A673 (cell line): ENCODE measurements at regions not wholly inside any gene's neighbourhood (a gene's known extent, or its start where the extent isn't known, plus 50 kb on each side); places are given as distances from the start of the nearest gene placed in this dataset.

Experiments
- BruUV-seq: library from RNA; stranded (reverse); fragments of 400-500 nt; replicated peaks from 2 replicates; lab custom pipeline; 2021; lab: Mats Ljungman, UMichigan
- CTCF ChIA-PET: fragments of 300-600 bp; sonication (Branson Sonifier 250); formaldehyde crosslinking; loops from one replicate; lab custom pipeline; 2022; ENCODE audit warnings: antibody characterized with exemption; lab: Charles Lee
- POLR2A ChIA-PET: fragments of 300-600 bp; sonication (Branson Sonifier 250); formaldehyde crosslinking; loops from one replicate; lab custom pipeline; 2022; ENCODE audit warnings: antibody characterized with exemption; ENCODE audit not compliant: low non-redundant PET; lab: Charles Lee
- DNase-seq: peaks from one replicate; pipeline ENCODE4 v3.0.0-alpha.2; 2015; ENCODE audit warnings: low spot score
- H3K27ac ChIP-seq: fragments of 200-600 bp; sonication (generic); 2 replicates; pipeline ENCODE4 v1.5.1; 2016; ENCODE audit warnings: mixed run types, low read depth, mild to moderate bottlenecking, mixed read lengths, antibody characterized with exemption, low read length; ENCODE audit not compliant: poor library complexity, severe bottlenecking
- H3K27me3 ChIP-seq: fragments of 200-600 bp; sonication (generic); replicated peaks from 2 replicates; pipeline ENCODE4 v1.6.1; 2017; ENCODE audit warnings: mixed run types, low read depth, mild to moderate bottlenecking, mixed read lengths, antibody characterized with exemption, low read length; ENCODE audit not compliant: insufficient read depth, poor library complexity
- H3K36me3 ChIP-seq: fragments of 200-600 bp; sonication (generic); 2 replicates; pipeline ENCODE4 v1.6.1; 2016; ENCODE audit warnings: mixed run types, mild to moderate bottlenecking, mixed read lengths, antibody characterized with exemption, low read length; ENCODE audit not compliant: insufficient read depth, poor library complexity, severe bottlenecking
- H3K4me1 ChIP-seq: fragments of 200-600 bp; sonication (generic); 2 replicates; pipeline ENCODE4 v1.6.1; 2017; ENCODE audit warnings: mixed run types, mild to moderate bottlenecking, mixed read lengths, antibody characterized with exemption, low read length; ENCODE audit not compliant: insufficient read depth, poor library complexity, severe bottlenecking
- H3K4me3 ChIP-seq: fragments of 200-600 bp; sonication (generic); 2 replicates; pipeline ENCODE4 v1.5.1; 2016; ENCODE audit warnings: low read depth, mixed run types, mild to moderate bottlenecking, mixed read lengths, low read length; ENCODE audit not compliant: poor library complexity, severe bottlenecking
- H3K9me3 ChIP-seq: fragments of 200-600 bp; sonication (generic); 2 replicates; pipeline ENCODE4 v1.6.1; 2016; ENCODE audit warnings: mixed run types, low read depth, mild to moderate bottlenecking, mixed read lengths, antibody characterized with exemption, low read length; ENCODE audit not compliant: poor library complexity, severe bottlenecking
- CTCF ChIP-seq: fragments of 300-800, 200-600 bp; sonication (generic); conservative IDR thresholded peaks from 2 replicates; pipeline ENCODE4 v1.5.1; 2017; ENCODE audit warnings: low read depth, mild to moderate bottlenecking, antibody characterized with exemption, low read length, moderate library complexity, mixed read lengths
- EZH2 ChIP-seq: fragments of 200-600 bp; sonication (generic); IDR thresholded peaks from 2 replicates; pipeline ENCODE4 v1.6.1; 2017; ENCODE audit warnings: borderline replicate concordance, low read depth, mild to moderate bottlenecking, mixed read lengths, antibody characterized with exemption, low read length; ENCODE audit not compliant: poor library complexity, severe bottlenecking
- intact Hi-C: fragments of 100-400 bp; cut with micrococcal nuclease; formaldehyde crosslinking; loops from one replicate; pipeline ENCODE4 v1.10.0; 2022; ENCODE audit not compliant: unreplicated experiment

DNA sequence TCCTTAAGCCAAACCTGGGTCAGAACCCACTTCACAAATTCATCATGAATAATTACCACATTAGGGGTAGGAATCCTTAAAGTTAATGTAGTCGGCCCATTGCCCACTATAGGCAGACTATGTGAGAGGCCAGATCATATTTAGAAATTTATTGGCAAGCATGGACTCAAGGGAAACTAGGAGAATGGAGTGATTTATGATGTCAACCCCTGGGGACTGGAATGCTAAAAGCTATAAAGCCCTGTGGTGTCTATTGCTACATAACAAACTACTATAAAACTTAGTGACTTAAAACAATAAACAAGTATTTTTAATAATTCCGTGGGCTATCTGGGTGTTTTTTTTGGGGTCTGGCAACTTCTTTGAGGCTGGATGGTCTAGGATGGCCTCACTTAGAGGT, 93.9 kb downstream of the PPP1R2C start:
- Histone ChIP-seq H3K36me3 (no peaks in the 10 kb centered on the region), H3K27me3 (no peaks in the 10 kb centered on the region), H3K4me3 (no peak overlapping the region), H3K4me1 (no peaks in the 10 kb centered on the region), H3K27ac (no peak overlapping the region), H3K9me3 (no peaks in the 10 kb centered on the region)
- BruUV-seq, result no TSS peak
- TF ChIP-seq EZH2 (no peak), CTCF (no peak)
- POLR2A ChIA-PET, result no interaction called here
- intact Hi-C loops, result no loop called here
- no peak for DNase-seq
- CTCF ChIA-PET, result no interaction called here

GRCh38 chrX:42680666-42681065, 97.3 kb downstream of the PPP1R2C start:
- Histone ChIP-seq H3K27me3 (no peaks in the 10 kb centered on the region), H3K9me3 (no peaks in the 10 kb centered on the region), H3K4me1 (no peaks in the 10 kb centered on the region), H3K27ac (no peak overlapping the region), H3K36me3 (no peaks in the 10 kb centered on the region), H3K4me3 (no peak overlapping the region)
- ChIA-PET CTCF (no interaction called here), POLR2A (no interaction called here)
- intact Hi-C loops, result no loop called here
- DNase-seq, result no peak
- TF ChIP-seq CTCF (no peak), EZH2 (no peak)
- no TSS peak for BruUV-seq

DNA sequence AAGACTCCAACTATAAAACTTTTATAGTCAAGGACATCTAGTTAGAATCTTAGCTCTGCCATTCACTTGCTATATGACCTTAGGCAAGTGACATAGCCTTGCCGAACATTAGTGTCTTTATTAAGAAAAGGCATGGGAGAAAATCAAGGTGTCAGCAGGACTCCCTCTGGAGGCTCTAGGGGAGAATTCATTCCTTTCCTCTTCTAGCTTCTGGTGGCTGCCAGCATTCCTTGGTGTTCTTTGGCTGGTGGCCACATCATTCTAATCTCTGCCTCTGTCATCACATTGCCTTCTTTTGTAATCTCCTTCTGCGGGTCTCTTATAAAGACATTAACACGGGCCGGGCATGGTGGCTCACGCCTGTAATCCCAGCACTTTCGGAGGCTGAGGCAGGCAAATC, 99.8 kb downstream of the PPP1R2C start:
- H3K36me3 ChIP-seq, result no peaks in the 10 kb centered on the region
- CTCF ChIA-PET, result no interaction called here
- no peak overlapping the region for H3K4me3 ChIP-seq
- H3K9me3 ChIP-seq, result no peaks in the 10 kb centered on the region
- intact Hi-C loops, result no loop called here
- no TSS peak for BruUV-seq
- POLR2A ChIA-PET, result no interaction called here
- peak; percentile 33 for DNase-seq
- no peak overlapping the region for H3K27ac ChIP-seq
- H3K4me1 ChIP-seq, result no peaks in the 10 kb centered on the region
- TF ChIP-seq CTCF, result no peak
- no peak for TF ChIP-seq EZH2
- H3K27me3 ChIP-seq, result no peaks in the 10 kb centered on the region
